Mesothelial cell of epicardium (in vitro differentiated cells): ENCODE measurements at regions not wholly inside any gene's neighbourhood (a gene's known extent, or its start where the extent isn't known, plus 50 kb on each side); places are given as distances from the start of the nearest gene placed in this dataset.

ENCODE experiments used
- DNase-seq, 2 experiments: peaks; one replicate each; pipeline ENCODE4 v3.0.0; 2021; ENCODE audit warnings: low spot score in 2 of 2; ENCODE audit not compliant: unreplicated experiment in 2 of 2
- H3K27ac Mint-ChIP-seq: 2 replicates; pipeline ENCODE4 v1.8.0; 2021; ENCODE audit warnings: mixed read lengths
- H3K27me3 Mint-ChIP-seq: 2 replicates; pipeline ENCODE4 v1.8.0; 2021; ENCODE audit warnings: low read depth, mixed read lengths
- H3K36me3 Mint-ChIP-seq: 2 replicates; pipeline ENCODE4 v1.8.0; 2021; ENCODE audit warnings: mixed read lengths
- H3K4me1 Mint-ChIP-seq: 2 replicates; pipeline ENCODE4 v1.8.0; 2021; ENCODE audit warnings: mixed read lengths
- H3K4me3 Mint-ChIP-seq: 2 replicates; pipeline ENCODE4 v1.8.0; 2021; ENCODE audit warnings: mild to moderate bottlenecking, moderate library complexity, mixed read lengths
- H3K9me3 Mint-ChIP-seq: 2 replicates; pipeline ENCODE4 v1.8.0; 2021; ENCODE audit warnings: mixed read lengths
- TF ChIP-seq, protein P1 (sequence below): fragments of 200-600 bp; sonication (generic); IDR thresholded peaks from one replicate; pipeline ENCODE4 v1.5.0; 2021; ENCODE audit warnings: antibody characterized with exemption; ENCODE audit not compliant: unreplicated experiment

DNA sequence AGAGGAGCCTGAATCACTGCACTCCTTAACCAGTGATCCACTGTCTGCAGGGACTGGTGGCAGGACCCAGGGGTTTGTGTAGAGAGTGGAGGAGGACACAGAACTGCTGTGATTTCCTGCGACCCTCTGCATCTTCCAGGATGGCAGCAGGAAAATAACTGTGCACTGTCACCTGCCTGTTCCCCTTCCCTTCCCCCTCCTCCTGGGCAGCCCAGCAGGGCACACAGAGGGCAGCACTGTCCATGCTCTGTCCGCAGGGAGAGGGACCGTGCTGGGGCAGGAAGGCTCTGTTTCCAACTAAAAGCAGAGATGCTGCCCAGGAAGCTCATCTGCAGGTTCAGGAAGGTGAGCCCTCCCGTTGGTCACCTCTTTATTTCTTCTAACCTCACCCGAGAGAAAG, 168.7 kb downstream of the ZBTB18 start:
- Mint-ChIP-seq H3K4me3 (no peak overlapping the region), H3K4me1 (peaks cover 37% of the 10 kb centered on the region), H3K36me3 (no peaks in the 10 kb centered on the region), H3K9me3 (peaks cover 3% of the 10 kb centered on the region), H3K27ac (no peak overlapping the region), H3K27me3 (no peaks in the 10 kb centered on the region)
- no peak for DNase-seq
- TF ChIP-seq, protein P1, sequence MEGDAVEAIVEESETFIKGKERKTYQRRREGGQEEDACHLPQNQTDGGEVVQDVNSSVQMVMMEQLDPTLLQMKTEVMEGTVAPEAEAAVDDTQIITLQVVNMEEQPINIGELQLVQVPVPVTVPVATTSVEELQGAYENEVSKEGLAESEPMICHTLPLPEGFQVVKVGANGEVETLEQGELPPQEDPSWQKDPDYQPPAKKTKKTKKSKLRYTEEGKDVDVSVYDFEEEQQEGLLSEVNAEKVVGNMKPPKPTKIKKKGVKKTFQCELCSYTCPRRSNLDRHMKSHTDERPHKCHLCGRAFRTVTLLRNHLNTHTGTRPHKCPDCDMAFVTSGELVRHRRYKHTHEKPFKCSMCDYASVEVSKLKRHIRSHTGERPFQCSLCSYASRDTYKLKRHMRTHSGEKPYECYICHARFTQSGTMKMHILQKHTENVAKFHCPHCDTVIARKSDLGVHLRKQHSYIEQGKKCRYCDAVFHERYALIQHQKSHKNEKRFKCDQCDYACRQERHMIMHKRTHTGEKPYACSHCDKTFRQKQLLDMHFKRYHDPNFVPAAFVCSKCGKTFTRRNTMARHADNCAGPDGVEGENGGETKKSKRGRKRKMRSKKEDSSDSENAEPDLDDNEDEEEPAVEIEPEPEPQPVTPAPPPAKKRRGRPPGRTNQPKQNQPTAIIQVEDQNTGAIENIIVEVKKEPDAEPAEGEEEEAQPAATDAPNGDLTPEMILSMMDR, result no peak

GRCh38 chr1:244220410-244220809, 169.3 kb downstream of the ZBTB18 start:
- TF ChIP-seq, protein P1, result no peak
- no peak overlapping the region for H3K27ac Mint-ChIP-seq
- peaks cover 32% of the 10 kb centered on the region for H3K4me1 Mint-ChIP-seq
- no peaks in the 10 kb centered on the region for H3K36me3 Mint-ChIP-seq
- H3K27me3 Mint-ChIP-seq, result no peaks in the 10 kb centered on the region
- H3K9me3 Mint-ChIP-seq, result peaks cover 3% of the 10 kb centered on the region
- H3K4me3 Mint-ChIP-seq, result no peak overlapping the region
- DNase-seq, result no peak

DNA sequence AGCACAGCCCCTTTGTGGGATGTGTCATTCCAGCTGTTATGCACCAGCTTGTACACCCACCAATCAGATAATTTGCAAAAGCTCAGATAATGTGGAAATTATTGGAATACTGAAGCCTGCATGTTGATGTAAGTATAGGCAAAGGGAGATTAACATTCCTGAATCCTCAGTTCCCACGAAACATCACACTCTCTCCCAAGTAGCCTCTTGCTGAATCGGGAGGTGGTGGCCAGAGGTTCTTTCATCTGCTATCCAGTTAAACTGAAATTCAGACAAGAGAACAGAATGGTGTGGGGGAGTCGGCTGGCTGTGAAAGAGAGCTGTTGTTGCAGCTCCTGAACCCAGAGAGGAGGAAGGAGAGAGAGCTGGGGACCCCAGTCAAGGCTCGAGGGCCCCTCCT, 170.9 kb downstream of the ZBTB18 start:
- TF ChIP-seq, protein P1, result no peak
- Mint-ChIP-seq H3K27ac (peak overlapping the region; percentile 89), H3K4me1 (peaks cover 35% of the 10 kb centered on the region), H3K27me3 (no peaks in the 10 kb centered on the region), H3K4me3 (no peak overlapping the region), H3K36me3 (no peaks in the 10 kb centered on the region), H3K9me3 (peaks cover 3% of the 10 kb centered on the region)
- no peak for DNase-seq

DNA sequence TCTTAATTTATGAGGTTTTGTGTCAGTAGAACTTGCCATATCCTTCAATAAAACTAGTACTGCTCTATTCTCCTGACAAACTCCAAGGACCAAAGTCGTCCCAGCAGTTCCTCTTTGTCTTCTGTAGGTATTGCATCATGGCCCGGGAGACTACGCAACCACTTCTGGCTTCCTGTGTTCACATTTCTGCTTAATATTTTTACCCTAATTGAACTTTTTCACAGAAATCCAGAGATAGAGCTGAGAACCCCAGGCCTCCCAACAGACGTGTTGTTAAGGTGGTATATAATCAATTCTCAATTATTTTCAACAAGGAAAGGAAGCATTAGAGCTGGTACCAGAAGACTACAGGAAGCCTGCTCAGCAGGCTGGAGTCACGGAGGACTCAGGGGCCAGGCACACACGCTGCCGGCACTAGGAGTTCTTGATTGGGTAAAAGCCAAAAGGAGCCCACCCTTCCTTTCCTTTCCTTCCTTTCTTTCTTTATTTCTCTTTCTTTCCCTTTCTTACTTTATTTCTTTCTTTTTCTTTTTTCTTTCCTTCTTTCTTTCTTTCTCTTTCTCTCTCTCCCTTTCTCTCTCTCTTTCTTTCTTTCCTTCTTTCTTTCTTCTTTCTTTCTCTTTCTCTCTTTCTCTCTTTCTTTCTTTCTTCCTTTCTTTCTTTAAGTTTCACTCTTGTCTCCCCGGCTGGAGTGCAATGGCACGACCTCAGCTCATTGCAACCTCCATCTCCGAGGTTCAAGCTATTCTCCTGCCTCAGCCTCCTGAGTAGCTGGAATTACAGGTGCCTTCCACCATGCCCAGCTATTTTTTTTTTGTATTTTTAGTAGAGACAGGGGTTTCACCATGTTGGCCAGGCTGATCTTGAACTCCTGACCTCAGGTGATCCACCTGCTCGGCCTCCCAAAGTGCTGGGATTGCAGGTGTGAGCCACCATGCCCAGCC, 173.7 kb downstream of the ZBTB18 start:
- H3K27ac Mint-ChIP-seq, result no peak overlapping the region
- DNase-seq, result no peak
- H3K9me3 Mint-ChIP-seq, result peaks cover 3% of the 10 kb centered on the region

DNA sequence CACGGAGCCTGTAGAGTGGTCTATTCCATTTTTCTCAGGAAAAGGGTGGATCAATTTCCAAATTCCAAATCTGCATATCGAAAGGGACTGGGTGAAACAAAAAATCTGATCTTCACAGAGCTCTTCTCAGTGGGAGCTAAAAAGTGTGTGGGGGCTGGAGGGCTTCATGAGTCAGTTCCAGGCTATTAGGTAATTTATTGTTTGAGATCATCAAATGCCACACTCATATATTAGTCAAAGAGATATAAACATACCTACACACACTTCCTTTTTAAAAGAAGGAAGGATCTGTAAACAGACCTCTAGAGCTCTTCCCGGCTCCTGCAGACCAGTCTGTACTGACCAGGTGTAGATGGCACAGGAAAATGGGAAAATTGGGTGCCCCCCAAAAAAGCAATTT, 175.4 kb downstream of the ZBTB18 start:
- H3K4me3 Mint-ChIP-seq, result no peak overlapping the region
- H3K36me3 Mint-ChIP-seq, result no peaks in the 10 kb centered on the region
- no peak for DNase-seq
- TF ChIP-seq, protein P1, result no peak
- H3K27me3 Mint-ChIP-seq, result no peaks in the 10 kb centered on the region
- peak overlapping the region; percentile 19 for H3K27ac Mint-ChIP-seq
- peaks cover 24% of the 10 kb centered on the region for H3K4me1 Mint-ChIP-seq
- H3K9me3 Mint-ChIP-seq, result no peaks in the 10 kb centered on the region

More for the DNA sequence above, 173.7 kb downstream of the ZBTB18 start:
- Mint-ChIP-seq H3K27me3 (no peaks in the 10 kb centered on the region), H3K4me1 (peaks cover 19% of the 10 kb centered on the region), H3K4me3 (no peak overlapping the region), H3K36me3 (no peaks in the 10 kb centered on the region)
- TF ChIP-seq, protein P1, result no peak
